ENCODE measurements at regions not wholly inside any gene's neighbourhood (a gene's known extent, or its start where the extent isn't known, plus 50 kb on each side); places are given as distances from the start of the nearest gene placed in this dataset.
"Not testable (repeated sequence)": the region's sequence is repeated elsewhere in the genome, so short reads cannot be mapped to it uniquely, and the experiment has no call there.

- DNase-seq (ENCODE audit: low read depth in 3 of 3): no peak
Observed at GRCh38 chr5:136740228-136740627, 374.9 kb upstream of the TRPC7 start.

GRCh38 chr5:136739271-136739670, 373.9 kb upstream of the TRPC7 start:
- DNase-seq (ENCODE audit: low read depth in 3 of 3): not testable (repeated sequence)

- DNase-seq (ENCODE audit: low read depth in 3 of 3): no peak
Observed at GRCh38 chr5:136738829-136739228, 373.5 kb upstream of the TRPC7 start.

GRCh38 chr5:136736021-136736420, 370.7 kb upstream of the TRPC7 start:
- no peak for DNase-seq (ENCODE audit: low read depth in 3 of 3)

GRCh38 chr5:136735611-136736010, 370.3 kb upstream of the TRPC7 start:
- not testable (repeated sequence) for DNase-seq (ENCODE audit: low read depth in 3 of 3)

GRCh38 chr5:136734628-136735027, 369.3 kb upstream of the TRPC7 start:
- no peak for DNase-seq (ENCODE audit: low read depth in 3 of 3)

GRCh38 chr5:136732751-136733150, 367.4 kb upstream of the TRPC7 start:
- DNase-seq (ENCODE audit: low read depth in 3 of 3): no peak

GRCh38 chr5:136731241-136731900, 366.0 kb upstream of the TRPC7 start:
- no peak for DNase-seq (ENCODE audit: low read depth in 3 of 3)

GRCh38 chr5:136730426-136730825, 365.1 kb upstream of the TRPC7 start:
- no peak for DNase-seq (ENCODE audit: low read depth in 3 of 3)

GRCh38 chr5:136729901-136730355, 364.6 kb upstream of the TRPC7 start:
- DNase-seq (ENCODE audit: low read depth in 3 of 3): no peak

GRCh38 chr5:136726506-136726905, 361.2 kb upstream of the TRPC7 start:
- DNase-seq (ENCODE audit: low read depth in 3 of 3): no peak

GRCh38 chr5:136724161-136724560, 358.8 kb upstream of the TRPC7 start:
- no peak for DNase-seq (ENCODE audit: low read depth in 3 of 3)

- DNase-seq (ENCODE audit: low read depth in 3 of 3): no peak
Observed at GRCh38 chr5:136722581-136722980, 357.2 kb upstream of the TRPC7 start.

GRCh38 chr5:136722086-136722485, 356.7 kb upstream of the TRPC7 start:
- DNase-seq (ENCODE audit: low read depth in 3 of 3): no peak

GRCh38 chr5:136720674-136721073, 355.3 kb upstream of the TRPC7 start:
- DNase-seq (ENCODE audit: low read depth in 3 of 3): no peak

- no peak for DNase-seq (ENCODE audit: low read depth in 3 of 3)
Observed at GRCh38 chr5:136717917-136718316, 352.6 kb upstream of the TRPC7 start.

- no peak for DNase-seq (ENCODE audit: low read depth in 3 of 3)
Observed at GRCh38 chr5:136714286-136714685, 348.9 kb upstream of the TRPC7 start.

- no peak for DNase-seq (ENCODE audit: low read depth in 3 of 3)
Observed at GRCh38 chr5:136712628-136713027, 347.3 kb upstream of the TRPC7 start.

- DNase-seq (ENCODE audit: low read depth in 3 of 3): no peak
Observed at GRCh38 chr5:136710834-136711233, 345.5 kb upstream of the TRPC7 start.

GRCh38 chr5:136703706-136704105, 338.4 kb upstream of the TRPC7 start:
- no peak for DNase-seq (ENCODE audit: low read depth in 3 of 3)

GRCh38 chr5:136703036-136703435, 337.7 kb upstream of the TRPC7 start:
- no peak for DNase-seq (ENCODE audit: low read depth in 3 of 3)

GRCh38 chr5:136701191-136701590, 335.8 kb upstream of the TRPC7 start:
- DNase-seq (ENCODE audit: low read depth in 3 of 3): no peak

- no peak for DNase-seq (ENCODE audit: low read depth in 3 of 3)
Observed at GRCh38 chr5:136699651-136700050, 334.3 kb upstream of the TRPC7 start.

- DNase-seq (ENCODE audit: low read depth in 3 of 3): no peak
Observed at GRCh38 chr5:136698970-136699369, 333.6 kb upstream of the TRPC7 start.
